Left lobe of liver (tissue), 2 donors: ENCODE measurements at regions not wholly inside any gene's neighbourhood (a gene's known extent, or its start where the extent isn't known, plus 50 kb on each side); places are given as distances from the start of the nearest gene placed in this dataset.
A peak's percentile ranks its signal among the peaks of the same experiment; 100 is the strongest.

Experiments
- ATAC-seq: fragments of 200-7000 bp; cut with Tn5 transposase; one replicate; pipeline ENCODE4 v1.9.1; 2020; ENCODE audit warnings: mild to moderate bottlenecking, moderate library complexity
- DNase-seq: peaks from one replicate; pipeline ENCODE4 v3.0.0-alpha.2; 2020; ENCODE audit warnings: low spot score
- donor health status: DM: no; HTN: no; CAD: no; lungs with moderate emphysema.
- donor health status: DM: no; HTN: yes; CAD: no.

DNA sequence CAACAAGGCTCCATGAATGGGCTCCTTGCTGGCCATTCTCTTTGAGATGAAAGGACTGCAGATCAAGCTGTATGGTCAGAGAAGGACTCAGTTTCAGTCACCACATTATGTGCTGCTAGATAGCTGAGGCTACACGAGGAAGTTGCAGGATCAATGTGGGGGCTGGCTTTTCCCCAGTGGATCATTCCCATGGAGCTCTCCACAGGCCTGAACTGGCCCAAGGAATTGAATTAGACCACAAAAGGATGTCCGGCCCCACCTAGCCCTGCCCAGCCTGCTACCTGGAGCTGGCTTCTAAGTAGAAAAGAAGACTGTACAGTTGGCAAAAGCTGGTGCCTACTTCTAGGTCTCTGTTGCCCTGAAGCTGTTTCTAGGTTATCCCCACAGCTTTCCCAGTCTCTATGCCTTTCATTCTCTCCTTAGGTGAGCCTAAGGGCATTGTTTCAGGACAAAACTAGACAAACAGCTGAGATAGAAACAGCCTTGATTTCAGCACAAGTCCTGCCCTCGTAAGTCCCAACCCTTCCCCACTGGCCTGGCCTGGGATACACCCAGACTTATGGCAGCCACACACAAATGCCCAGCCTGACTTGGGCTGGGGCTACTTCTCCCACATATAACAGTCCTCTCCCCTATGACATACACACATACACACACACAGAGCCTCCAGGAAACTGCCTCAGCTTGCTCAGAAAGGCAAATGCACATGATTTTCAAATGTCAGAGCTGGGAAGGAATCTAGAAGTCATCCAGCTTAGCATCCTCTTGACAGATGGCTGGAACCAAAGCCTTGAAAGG is 129.1 kb upstream of the NCAM1 start:
- ATAC-seq: no peak
- no peak for DNase-seq

DNA sequence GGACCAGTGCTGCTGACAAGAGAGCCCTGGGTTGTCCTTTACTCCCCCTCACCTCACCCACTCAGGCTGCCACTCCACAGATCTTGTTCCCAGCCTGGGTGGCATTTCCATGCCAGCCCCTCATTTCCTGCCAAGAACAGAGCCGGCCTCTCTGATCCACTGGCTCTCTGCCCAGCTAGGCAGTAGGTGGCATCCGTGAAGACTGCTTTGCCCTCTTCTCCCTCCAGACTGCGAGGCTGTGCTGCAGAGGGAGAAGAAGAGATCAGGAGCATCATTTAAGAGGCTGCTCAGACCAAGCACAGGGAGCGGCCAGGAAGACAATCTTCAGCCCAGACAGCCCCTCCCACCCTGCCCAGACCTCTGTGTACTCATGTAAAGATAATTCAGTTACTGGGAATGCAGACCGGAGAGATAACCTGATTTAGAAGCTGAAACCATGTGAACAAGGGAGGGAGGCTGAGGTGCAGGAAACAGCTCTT is 126.9 kb upstream of the NCAM1 start:
- DNase-seq (peak; percentile 73), ATAC-seq (peak; percentile 88)

DNA sequence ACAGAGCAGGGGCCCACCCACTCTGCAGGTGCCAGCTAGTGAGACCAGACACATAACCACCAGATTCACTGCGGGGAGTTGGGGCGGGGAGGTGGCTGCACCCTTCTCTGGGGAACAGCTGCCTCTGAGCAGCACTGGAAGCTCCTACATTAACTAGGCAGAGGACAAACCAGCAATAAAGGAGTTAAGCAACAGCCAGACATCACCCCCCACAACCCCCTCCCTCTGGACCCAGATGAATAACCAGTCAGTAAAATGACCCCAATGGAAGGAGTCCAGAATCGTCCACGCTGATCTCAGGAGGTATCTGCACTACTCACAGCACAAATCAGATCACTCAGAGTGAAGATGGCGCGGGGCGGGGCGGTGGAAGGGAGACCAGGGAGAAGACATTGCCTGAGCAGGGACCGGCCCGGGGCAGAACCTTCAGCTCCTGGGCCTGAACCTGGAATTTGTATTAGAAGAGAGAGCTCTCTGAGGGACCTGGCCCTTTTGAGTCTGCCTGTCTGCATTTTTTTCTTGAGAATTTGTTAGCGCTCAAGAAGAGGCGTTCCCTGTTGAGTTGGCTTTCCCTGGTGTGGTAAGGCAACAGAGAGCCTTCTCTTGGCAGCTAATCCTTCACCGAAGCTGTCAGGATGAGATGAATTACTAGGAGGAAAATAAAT is 125.5 kb upstream of the NCAM1 start:
- ATAC-seq: no peak
- no peak for DNase-seq

DNA sequence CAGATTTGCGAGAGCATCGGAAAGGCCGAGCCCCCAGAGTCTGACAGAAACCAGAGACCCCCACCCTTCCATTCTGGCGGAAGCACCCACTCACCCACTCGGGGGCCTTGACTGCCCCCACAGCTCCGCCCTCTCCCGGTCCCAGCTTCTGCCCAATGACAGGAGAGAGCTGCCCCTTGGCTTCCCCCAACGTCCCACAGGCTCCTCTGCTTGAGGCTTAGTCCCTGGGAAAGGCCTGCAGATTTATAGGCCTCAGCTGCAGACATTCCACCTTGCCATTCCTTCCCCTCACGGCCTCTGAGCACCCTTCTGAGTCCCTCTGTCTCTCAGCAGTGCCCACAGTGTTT is 125.0 kb upstream of the NCAM1 start:
- no peak for ATAC-seq
- no peak for DNase-seq

DNA sequence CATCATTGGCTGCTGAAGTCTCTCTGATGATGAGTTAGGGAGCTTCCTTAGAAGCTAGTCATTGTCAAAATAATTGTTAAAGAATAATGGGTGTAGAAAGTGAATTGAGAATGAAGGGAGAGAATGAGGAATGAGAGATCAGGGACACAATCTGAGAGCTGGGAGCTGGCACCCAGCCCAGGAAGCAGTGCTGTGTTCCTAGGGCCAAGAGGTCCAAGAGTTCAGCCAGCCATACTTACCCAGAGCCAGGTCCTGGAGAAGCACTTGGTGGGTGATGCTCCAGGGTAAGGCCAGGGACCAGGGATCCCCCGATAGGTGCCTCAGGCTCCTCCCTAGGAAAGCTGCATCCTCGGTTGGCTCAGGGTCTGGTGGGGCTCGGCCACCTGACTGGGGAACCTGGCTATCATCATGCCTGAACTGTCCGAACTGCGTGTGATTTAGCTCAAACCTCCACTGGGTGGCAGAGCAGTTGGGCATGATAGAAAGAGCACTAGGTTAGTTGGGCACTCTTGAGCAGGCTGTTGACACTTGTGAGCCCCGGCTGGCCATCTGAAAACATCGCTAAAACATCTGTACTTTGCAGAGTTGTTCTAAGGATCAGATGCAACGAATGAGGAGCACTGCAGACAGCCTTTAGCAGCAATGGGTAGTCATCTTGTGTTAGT is 123.9 kb upstream of the NCAM1 start:
- DNase-seq: no peak
- ATAC-seq: peak; percentile 67

DNA sequence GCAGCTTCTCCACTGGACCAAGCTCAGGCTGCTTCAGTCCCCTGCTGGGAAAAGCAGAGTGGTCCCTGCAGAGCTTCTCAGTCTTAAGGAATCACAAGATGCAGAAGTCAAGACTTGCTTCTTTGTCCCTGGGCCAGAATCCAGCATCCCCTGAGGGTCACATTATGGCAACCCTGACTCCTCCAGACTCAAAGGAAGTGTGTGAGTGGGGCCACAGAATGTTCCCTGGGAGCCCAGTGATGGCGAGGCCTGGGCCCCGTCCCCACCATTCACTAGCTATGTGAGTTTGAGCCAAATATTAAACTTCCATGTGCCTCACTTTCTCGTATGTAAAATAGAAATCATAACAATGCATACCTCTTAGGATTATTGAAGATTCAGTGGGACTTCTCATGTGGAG is 122.2 kb upstream of the NCAM1 start:
- DNase-seq (no peak), ATAC-seq (no peak)

DNA sequence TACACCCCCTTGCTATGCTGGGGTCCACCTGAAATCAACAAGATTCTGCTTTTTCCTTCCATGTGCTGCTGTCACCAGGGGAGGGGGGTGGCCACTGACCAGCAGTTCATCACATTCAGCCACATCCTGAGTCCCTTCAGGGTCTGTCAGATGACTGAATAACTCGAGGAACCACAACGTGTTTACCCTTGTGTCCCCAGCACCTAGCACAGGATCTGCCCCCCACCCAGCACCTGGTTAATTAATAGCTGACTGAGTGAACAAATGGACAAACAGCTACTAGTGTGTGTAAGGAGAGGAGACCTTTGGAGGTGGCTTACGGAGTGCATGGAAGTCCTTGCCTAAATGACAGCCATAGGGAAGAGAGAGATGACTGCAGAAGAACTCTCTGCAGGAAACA is 119.5 kb upstream of the NCAM1 start:
- ATAC-seq (no peak), DNase-seq (no peak)

DNA sequence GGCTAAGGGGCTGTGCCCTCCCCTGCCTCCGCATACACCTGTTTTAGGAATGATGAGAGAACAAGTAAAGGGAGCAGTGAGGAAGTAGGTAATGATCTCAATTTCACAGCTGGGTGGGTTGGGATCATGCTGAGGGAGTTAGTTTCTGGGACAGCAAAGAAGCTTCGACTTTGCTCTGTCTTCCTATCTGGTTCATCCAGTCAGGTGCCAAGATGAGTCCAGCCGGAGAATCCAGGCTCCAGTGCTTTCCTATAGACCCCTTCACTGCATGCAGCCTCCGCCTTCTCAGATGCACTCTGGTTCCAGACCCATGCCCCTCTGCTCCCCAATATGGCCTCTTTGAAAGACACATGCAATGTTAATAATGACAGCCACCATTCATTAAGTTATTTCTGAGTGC is 119.1 kb upstream of the NCAM1 start:
- ATAC-seq (no peak), DNase-seq (no peak)

DNA sequence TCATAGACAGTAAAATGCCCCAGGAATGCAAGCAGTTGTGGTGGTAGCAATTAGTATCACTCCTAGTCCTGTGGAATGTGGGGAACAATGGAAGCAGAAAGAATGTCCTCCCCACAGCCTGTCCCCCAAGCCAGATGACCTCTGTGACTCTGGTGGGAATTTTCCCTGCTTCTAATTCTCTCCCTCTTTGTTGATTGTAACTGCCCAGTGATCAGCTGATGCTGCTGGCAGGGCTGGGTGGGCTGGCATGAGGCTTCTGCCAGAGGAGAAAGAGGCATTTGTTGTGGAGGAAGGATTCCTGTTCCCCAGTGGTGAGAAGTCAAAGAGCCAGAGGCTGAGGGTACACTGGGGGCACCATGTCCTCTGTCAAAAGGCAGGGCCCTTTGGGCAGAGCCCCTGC is 116.7 kb upstream of the NCAM1 start:
- DNase-seq (no peak), ATAC-seq (no peak)

DNA sequence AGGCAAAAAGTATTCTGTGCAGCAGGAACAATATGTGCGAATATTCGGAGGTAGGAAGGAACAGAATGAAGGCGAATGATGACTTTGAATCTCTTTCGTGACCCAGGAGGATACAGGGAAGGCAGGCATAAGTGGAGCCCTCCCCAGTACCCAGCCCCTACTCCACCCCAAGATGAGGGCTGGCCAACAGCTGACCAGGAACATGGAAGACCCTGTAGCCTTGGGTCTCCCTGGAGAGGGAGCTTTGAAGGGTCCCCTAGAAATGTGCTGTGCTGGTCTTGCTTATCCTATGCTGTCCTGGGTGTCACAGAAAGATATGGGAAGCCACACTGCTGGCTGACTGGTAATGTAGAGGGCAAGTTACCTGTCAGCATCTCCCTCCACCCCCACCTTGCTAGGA is 113.7 kb upstream of the NCAM1 start:
- ATAC-seq (no peak), DNase-seq (no peak)

DNA sequence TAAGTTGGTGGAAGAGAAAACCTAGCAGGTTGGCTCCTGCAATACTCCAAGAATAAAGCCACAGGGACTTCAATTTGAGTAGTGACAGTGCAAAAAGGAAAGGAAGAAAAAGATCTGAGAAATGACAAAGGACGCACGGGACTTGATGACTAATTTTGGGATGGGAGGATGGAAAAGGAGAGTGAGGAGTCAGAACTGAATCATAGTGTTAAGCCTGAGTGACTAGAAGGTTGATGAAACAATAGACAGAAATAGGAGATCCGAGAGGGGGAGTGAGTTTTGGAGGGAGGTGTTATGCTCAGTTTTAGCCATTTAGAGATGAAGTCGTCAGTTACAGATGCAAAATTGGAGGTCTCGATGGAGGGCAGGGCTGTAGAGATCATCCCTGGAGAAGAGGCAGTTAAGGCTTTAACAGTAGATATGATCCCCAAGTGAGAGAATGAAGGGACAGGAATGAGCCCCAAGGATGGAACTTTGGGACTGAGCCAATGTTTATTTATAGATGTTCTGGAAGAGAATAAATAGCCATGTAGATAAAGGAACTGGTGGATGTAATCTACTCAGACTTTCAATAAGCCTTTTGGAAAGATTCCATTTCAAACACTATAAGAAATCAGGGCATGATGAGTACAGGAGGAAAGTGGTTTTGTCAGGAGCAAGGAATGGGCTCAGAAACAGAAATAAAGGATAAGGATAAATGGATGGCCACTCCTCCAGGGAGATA is 108.9 kb upstream of the NCAM1 start:
- ATAC-seq: no peak
- DNase-seq: no peak

DNA sequence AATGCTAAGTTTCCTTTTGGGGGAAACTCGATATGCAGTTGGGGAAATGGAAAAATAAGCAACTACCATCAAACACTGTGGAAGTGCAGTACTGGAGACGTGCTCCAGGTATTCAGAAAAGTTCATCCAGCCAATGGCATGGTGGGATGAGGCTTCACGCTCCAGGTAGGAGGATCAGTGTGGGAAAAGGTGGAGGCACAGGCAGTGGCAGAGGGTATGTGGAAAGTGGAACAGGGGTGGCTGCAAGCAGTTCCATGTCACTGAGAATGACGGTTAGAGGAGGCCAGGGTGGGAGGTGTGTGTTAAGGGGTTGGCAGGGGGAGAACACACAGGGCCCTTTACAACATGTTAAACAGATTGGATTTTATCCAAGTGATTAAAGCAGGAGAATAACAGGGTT is 105.1 kb upstream of the NCAM1 start:
- DNase-seq (no peak), ATAC-seq (no peak)

DNA sequence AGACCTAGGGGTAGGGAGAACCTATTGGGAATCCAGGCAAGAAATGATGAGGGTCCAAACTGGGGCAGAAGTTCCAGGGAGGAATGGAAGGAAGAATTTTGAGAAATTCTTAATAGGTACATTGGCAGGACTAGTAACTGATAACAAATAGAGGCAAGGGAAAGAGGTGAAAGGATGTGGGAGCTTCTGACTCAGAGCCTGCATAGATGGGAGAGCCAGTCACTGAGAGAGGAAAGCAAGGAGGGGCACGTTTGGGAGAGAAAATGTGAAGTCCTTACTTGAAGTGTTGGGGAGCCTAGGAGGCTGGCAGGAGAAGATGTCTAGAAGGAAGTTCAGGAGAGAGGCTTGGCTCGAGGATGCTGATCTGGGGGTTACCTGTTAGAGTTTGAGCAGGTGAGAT is 104.6 kb upstream of the NCAM1 start:
- ATAC-seq (no peak), DNase-seq (no peak)

DNA sequence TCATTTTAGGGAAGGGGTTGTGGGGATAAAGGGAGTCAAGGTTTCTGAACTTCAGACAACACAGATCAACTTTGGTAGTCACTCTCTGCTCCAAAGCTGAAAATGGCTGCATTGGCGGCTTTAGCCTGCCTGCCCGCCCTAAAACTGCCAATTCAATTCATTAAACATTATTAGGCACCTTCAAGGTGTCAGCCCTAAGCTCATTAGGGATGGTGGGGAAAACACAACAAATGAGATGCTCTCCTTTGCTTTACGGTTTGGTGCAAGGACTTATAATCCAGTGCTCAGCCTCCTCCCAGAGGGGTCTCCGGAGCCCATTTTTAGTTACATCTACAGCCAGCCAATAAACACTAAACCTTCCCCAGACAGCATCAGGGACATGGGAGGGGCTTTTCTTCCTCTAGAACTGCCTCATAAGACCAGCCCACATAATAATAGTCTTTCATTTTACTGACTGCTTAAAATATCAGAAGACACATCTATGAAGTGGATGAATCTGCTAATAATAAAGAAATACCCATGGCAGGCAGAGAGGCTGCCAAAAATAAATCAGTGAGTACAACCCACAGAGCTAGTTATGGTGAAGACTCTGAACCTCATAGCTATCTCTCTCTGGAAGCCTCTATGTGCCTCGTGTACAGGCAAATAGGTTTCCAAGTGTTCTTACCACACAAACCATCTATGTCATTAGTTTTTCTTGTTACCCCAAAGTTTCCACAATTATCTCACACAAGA is 102.8 kb upstream of the NCAM1 start:
- no peak for DNase-seq
- ATAC-seq: no peak

DNA sequence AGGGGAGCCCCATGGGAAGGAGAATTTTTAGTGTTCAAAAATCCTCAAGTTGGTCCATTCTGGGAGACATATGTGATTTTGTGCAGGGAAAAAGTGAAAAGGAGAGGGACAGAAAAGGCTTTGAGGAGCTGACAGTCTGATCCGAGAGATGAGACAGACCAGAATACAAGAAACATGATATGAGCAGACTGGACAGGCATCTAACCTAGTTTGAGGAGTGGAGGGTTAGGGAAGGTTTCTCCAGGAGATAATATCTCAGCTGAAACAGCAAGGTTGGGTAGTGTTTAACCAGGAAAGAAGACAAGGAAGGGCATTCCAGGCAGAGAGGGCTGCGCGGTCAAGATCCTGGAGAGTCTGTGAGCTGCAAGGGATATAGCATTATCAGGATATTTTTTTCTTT is 101.4 kb upstream of the NCAM1 start:
- ATAC-seq (no peak), DNase-seq (no peak)

DNA sequence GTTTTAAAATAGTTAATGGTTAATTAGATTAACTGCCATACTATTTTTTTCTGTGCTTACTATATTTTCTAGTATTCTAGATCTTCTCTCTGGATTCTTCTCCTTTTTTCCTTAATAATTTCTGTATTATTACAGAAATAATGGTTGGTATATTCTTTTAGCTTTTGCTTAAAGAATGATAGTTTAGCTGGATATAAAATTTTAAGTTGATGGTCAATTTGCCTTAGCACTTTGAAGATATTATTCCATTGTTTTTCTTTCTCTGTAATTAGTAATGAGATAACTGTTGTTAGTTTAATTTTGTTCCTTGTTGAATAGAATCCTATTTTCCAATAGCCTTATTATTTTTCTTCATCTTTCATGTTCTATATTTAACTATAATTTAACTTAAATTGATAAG is 99.9 kb upstream of the NCAM1 start:
- ATAC-seq: no peak
- no peak for DNase-seq

DNA sequence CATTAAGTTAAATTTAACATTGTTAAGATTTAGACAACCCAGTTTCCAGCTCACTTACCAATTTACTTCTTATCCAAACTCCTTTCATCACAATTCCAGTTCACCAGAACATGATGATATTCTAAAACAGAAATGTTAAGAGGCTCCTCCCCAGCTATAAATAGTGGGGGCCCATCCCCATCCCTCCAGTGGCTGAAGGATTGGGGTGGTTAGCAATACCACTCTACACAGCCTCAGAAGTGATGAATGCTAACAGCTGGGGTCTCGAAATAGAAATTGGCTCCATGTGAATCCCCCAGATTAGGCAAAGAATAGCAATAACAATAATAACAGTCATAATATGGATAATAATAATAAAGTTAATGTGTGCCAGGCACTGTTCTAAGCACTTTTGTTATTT is 97.9 kb upstream of the NCAM1 start:
- ATAC-seq: no peak
- no peak for DNase-seq

DNA sequence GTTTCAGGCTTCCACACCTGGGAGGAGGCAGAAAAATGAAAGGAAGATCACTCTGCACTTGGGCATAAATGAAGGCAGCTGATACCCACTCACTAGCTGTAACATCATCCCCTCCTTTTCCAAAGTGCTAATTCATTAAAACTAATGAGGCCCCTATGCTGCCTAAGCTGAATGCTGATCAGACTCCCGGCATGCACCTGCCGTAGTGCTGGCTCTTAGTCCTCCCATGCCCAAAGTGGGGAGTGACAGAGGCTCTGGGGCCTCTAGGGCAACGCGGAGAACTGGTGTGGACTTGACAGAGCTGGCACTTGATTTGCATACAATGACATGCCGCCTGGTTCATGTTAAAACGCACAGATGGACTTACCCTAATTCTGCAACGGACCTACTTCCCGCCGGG is 96.5 kb upstream of the NCAM1 start:
- DNase-seq: no peak

DNA sequence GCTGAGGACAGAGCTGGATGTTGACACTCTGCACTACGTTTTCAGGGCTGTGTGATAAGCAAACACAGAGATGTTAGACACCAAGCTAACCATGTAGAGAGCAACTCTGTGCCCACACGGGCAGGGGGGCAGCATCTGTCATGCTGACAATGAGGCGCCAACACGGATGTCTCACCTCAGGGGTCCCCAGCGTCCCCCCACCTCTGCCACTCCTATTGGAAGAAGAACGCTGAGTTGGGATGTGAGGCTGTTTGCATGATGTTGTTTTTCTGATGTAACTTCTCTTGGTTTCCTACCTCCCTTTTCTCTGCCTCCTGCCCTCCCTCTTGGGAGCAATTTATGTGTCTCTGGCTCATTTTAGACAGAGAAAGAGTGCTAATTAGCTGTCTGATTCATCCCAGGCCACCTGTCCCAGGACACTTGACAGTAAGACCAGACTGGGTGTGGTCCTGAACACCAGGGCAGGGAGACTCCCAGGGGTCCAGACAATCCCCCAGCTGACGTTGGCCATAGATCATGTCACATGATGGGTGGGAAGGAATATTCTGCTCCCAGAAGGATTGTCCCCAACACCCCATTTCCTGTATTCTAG is 89.2 kb upstream of the NCAM1 start:
- DNase-seq: no peak
- no peak for ATAC-seq

More for the DNA sequence above, 96.5 kb upstream of the NCAM1 start:
- ATAC-seq: no peak

DNA sequence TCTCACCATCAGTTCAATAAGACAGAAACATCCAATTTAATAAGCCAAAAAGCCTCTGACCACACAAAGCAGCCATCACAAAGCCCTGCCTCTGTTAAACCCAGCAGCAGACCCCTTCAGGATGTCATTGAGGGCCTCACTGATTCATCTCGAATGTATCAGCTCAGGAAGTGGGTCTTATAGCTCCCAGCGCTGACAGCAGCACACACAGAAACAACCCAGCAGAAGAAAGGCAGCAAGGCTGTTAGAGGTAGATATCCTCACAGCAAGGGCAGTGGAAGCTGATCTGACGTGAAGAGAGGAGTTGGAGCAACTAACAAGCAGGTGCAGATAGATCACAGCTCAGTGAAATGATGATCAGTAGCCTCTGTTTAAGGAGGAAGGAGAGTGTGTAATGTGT is 86.2 kb upstream of the NCAM1 start:
- DNase-seq (no peak), ATAC-seq (no peak)

DNA sequence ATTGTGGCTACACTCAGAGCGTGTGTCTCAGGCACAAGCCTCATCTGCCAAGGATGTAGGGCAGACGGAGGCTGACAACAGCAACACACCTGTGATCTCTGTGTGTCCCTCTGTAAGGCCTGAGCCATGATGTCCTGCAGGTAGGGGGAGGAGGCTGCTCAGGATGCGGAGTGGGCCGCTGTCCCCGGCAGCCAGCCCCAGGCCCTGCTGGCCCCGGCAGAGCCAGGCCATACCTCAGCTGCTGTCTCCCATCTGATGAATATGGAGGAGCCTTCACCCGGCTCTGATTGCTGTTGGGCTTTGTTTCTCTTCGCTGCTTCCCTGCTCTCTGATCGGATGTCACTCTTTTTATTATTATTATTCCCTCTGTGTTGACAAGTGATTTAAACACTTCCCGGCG is 83.6 kb upstream of the NCAM1 start:
- no peak for ATAC-seq

More for the DNA sequence above, 83.6 kb upstream of the NCAM1 start:
- DNase-seq: no peak
